Fibroblast of lung (primary cell): ENCODE measurements at regions not wholly inside any gene's neighbourhood (a gene's known extent, or its start where the extent isn't known, plus 50 kb on each side); places are given as distances from the start of the nearest gene placed in this dataset.

Experiments used
- DNase-seq, 2 donors: peaks; one replicate each; pipeline versions ENCODE4 v3.0.0 to v3.0.0-alpha.2; 2010; ENCODE audit warnings: low read depth in 2 of 2
- H2AFZ ChIP-seq: 2 replicates; pipeline ENCODE4 v1.5.1; 2012; ENCODE audit warnings: low read length, control low read depth, inconsistent platforms
- H3K27ac ChIP-seq: 2 replicates; pipeline ENCODE4 v1.5.1; 2011; ENCODE audit warnings: low read length, control low read depth; ENCODE audit not compliant: insufficient read depth
- H3K27me3 ChIP-seq: 2 replicates; pipeline ENCODE4 v1.5.1; 2011; ENCODE audit warnings: mild to moderate bottlenecking, low read length; ENCODE audit not compliant: control insufficient read depth, insufficient read depth
- H3K36me3 ChIP-seq: 2 replicates; pipeline ENCODE4 v1.5.1; 2011; ENCODE audit warnings: low read length; ENCODE audit not compliant: control insufficient read depth, insufficient read depth
- H3K4me1 ChIP-seq: 2 replicates; pipeline ENCODE4 v1.5.1; 2011; ENCODE audit warnings: low read length; ENCODE audit not compliant: control insufficient read depth, insufficient read depth; ENCODE audit errors: extremely low read depth
- H3K4me2 ChIP-seq: 2 replicates; pipeline ENCODE4 v1.5.1; 2011; ENCODE audit warnings: low read length, control low read depth; ENCODE audit not compliant: insufficient read depth; ENCODE audit errors: extremely low read depth
- H3K4me3 ChIP-seq, 4 experiments: fragments of 200-600 bp in 1 of 4; sonication (generic) in 1 of 4; replicated peaks in 1 of 4; 2 replicates each; pipeline ENCODE4 v1.5.1; 2011 to 2016; ENCODE audit warnings: low read length in 4 of 4, low read depth in 3 of 4, mild to moderate bottlenecking in 3 of 4, control low read depth in 2 of 4, inconsistent platforms in 1 of 4, mixed read lengths in 1 of 4; ENCODE audit not compliant: insufficient read depth in 1 of 4; ENCODE audit errors: control extremely low read depth in 1 of 4
- H3K79me2 ChIP-seq: 2 replicates; pipeline ENCODE4 v1.5.1; 2012; ENCODE audit warnings: mild to moderate bottlenecking, low read length, inconsistent platforms; ENCODE audit not compliant: control insufficient read depth, insufficient read depth
- H3K9ac ChIP-seq: 2 replicates; pipeline ENCODE4 v1.5.1; 2011; ENCODE audit warnings: mild to moderate bottlenecking, low read length, control low read depth; ENCODE audit not compliant: insufficient read depth
- H3K9me3 ChIP-seq: 2 replicates; pipeline ENCODE4 v1.5.1; 2012; ENCODE audit warnings: low read depth, low read length; ENCODE audit not compliant: control insufficient read depth, insufficient read depth
- H4K20me1 ChIP-seq: 2 replicates; pipeline ENCODE4 v1.5.1; 2011; ENCODE audit warnings: low read length; ENCODE audit not compliant: control insufficient read depth, insufficient read depth; ENCODE audit errors: extremely low read depth
- EZH2 ChIP-seq: IDR thresholded peaks from 2 replicates; pipeline ENCODE4 v1.5.1; 2012; ENCODE audit warnings: low read length, control low read depth, mild to moderate bottlenecking; ENCODE audit errors: missing control alignments
- TF ChIP-seq, protein P1 (sequence below), 2 donors: IDR thresholded peaks in 1 of 2; conservative IDR thresholded peaks in 1 of 2; 1 replicate in 1 of 2; 2 replicates in 1 of 2; pipeline ENCODE4 v1.5.1; 2011 to 2012; ENCODE audit warnings: low read length in 2 of 2, control low read depth in 1 of 2, inconsistent platforms in 1 of 2, low read depth in 1 of 2, mild to moderate bottlenecking in 1 of 2

DNA sequence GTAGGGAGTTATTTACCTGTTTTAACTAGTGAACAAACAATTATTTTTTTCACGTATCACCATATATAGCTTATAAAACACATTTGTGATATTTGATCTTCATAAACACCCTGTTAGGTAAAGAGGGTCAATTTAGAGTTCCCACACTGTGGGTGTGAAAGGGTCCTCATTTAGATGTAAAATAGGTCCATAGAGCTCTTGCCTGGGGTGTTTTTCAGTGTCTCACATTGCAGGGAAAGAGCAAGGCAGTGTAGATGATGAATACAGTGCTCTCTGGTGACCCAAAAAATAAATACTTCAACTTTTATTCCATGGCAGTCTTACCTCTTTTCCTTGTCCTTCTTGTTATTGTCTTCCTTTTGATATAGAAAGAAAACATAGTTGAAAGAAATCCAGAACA is 403.2 kb upstream of the SGCD start:
- Histone ChIP-seq H2AFZ (no peak overlapping the region), H3K79me2 (no peaks in the 10 kb centered on the region), H3K36me3 (no peaks in the 10 kb centered on the region), H3K9ac (no peak overlapping the region), H3K27me3 (no peaks in the 10 kb centered on the region), H3K9me3 (no peaks in the 10 kb centered on the region), H4K20me1 (no peaks in the 10 kb centered on the region), H3K4me3 (no peak overlapping the region), H3K4me1 (no peaks in the 10 kb centered on the region), H3K27ac (no peak overlapping the region), H3K4me2 (no peak overlapping the region)
- DNase-seq, result no peak
- TF ChIP-seq, protein P1, sequence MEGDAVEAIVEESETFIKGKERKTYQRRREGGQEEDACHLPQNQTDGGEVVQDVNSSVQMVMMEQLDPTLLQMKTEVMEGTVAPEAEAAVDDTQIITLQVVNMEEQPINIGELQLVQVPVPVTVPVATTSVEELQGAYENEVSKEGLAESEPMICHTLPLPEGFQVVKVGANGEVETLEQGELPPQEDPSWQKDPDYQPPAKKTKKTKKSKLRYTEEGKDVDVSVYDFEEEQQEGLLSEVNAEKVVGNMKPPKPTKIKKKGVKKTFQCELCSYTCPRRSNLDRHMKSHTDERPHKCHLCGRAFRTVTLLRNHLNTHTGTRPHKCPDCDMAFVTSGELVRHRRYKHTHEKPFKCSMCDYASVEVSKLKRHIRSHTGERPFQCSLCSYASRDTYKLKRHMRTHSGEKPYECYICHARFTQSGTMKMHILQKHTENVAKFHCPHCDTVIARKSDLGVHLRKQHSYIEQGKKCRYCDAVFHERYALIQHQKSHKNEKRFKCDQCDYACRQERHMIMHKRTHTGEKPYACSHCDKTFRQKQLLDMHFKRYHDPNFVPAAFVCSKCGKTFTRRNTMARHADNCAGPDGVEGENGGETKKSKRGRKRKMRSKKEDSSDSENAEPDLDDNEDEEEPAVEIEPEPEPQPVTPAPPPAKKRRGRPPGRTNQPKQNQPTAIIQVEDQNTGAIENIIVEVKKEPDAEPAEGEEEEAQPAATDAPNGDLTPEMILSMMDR (conservative IDR thresholded peaks at IDR 0.05 in 1 of 2, IDR thresholded peaks at IDR 0.05 in 1 of 2; ENCODE audit: low read depth in 1 of 2, low read length in 2 of 2), result no peak
- no peak for TF ChIP-seq EZH2

DNA sequence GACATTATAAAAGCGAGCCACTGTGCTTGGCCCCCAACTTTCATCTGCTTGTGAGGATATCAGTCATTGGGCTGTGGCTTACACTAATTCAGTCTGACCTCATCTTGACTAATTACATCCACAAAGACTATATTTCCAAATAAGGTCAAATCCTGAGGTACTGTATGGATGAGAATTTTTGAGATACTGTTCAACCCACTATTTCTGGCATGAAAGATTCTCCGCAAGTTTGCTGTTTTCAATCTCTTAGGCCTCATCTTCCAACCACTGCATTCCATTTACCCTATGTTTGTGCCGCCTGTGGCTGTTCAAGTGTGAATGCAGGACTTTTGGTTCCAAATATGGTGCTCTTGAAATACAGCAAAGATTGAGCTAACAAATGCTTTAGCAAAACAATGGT is 400.9 kb upstream of the SGCD start:
- Histone ChIP-seq H3K27ac (no peak overlapping the region), H3K9me3 (no peaks in the 10 kb centered on the region), H3K27me3 (no peaks in the 10 kb centered on the region), H3K36me3 (no peaks in the 10 kb centered on the region), H2AFZ (no peak overlapping the region), H3K4me1 (no peaks in the 10 kb centered on the region), H3K9ac (no peak overlapping the region), H3K79me2 (no peaks in the 10 kb centered on the region), H3K4me3 (no peak overlapping the region), H3K4me2 (no peak overlapping the region), H4K20me1 (no peaks in the 10 kb centered on the region)
- peak in 1 of 2 donors; percentile 87 for DNase-seq
- TF ChIP-seq EZH2, result no peak
- TF ChIP-seq, protein P1 (conservative IDR thresholded peaks at IDR 0.05 in 1 of 2, IDR thresholded peaks at IDR 0.05 in 1 of 2; ENCODE audit: low read depth in 1 of 2, low read length in 2 of 2), result no peak

DNA sequence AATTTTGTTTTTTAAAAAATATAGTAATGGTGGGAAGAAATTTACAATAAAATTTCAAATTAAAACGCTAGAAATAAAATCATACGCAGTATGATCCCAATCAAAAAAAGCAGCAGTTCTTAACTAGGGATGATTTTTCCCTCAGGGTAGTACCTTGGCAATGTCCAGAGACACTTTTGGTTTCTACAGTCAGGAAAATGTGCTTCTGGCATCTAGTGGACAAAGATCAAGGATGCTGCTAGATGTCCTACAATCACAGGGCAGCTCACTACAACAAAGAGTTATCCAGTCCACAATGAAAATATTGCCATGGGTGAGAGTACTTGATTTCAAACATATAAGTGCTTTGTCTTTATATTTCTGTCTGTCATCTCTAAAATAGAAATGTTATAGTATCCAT is 400.2 kb upstream of the SGCD start:
- Histone ChIP-seq H3K4me1 (no peaks in the 10 kb centered on the region), H3K27ac (no peak overlapping the region), H3K36me3 (no peaks in the 10 kb centered on the region), H3K4me3 (no peak overlapping the region), H4K20me1 (no peaks in the 10 kb centered on the region), H3K27me3 (no peaks in the 10 kb centered on the region), H3K9me3 (no peaks in the 10 kb centered on the region), H2AFZ (no peak overlapping the region), H3K9ac (no peak overlapping the region), H3K4me2 (no peak overlapping the region), H3K79me2 (no peaks in the 10 kb centered on the region)
- DNase-seq, result no peak
- TF ChIP-seq EZH2, result no peak
- TF ChIP-seq, protein P1 (conservative IDR thresholded peaks at IDR 0.05 in 1 of 2, IDR thresholded peaks at IDR 0.05 in 1 of 2; ENCODE audit: low read depth in 1 of 2, low read length in 2 of 2), result no peak
